GM12873 (cell line): ENCODE measurements at regions not wholly inside any gene's neighbourhood (a gene's known extent, or its start where the extent isn't known, plus 50 kb on each side); places are given as distances from the start of the nearest gene placed in this dataset.

ENCODE experiments used
- TF ChIP-seq, protein P1 (sequence below): IDR thresholded peaks from 2 replicates; pipeline ENCODE4 v1.5.1; 2012; ENCODE audit warnings: low read depth, mild to moderate bottlenecking, moderate library complexity, low read length, control low read depth; ENCODE audit not compliant: insufficient read depth; ENCODE audit errors: missing control alignments

DNA sequence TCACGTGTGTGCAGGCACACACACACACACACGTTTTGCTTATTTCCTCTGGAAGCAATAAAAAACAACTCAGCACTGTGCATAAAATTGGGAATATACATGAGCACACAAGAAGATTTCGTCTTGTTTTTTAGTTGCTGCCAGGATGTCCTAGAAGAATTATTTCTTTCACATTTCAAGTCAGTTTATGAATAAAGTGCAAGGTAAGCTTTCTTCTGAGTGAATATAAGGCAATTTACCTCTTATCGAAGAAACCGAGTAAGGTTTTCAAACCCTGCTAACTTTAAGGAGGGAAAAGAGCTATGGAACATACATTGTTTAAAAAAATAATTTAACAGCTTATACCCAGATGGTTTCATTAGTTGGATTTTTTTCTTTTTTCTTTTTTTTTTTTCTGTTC, 855.4 kb upstream of the NR2F2 start:
- TF ChIP-seq, protein P1, sequence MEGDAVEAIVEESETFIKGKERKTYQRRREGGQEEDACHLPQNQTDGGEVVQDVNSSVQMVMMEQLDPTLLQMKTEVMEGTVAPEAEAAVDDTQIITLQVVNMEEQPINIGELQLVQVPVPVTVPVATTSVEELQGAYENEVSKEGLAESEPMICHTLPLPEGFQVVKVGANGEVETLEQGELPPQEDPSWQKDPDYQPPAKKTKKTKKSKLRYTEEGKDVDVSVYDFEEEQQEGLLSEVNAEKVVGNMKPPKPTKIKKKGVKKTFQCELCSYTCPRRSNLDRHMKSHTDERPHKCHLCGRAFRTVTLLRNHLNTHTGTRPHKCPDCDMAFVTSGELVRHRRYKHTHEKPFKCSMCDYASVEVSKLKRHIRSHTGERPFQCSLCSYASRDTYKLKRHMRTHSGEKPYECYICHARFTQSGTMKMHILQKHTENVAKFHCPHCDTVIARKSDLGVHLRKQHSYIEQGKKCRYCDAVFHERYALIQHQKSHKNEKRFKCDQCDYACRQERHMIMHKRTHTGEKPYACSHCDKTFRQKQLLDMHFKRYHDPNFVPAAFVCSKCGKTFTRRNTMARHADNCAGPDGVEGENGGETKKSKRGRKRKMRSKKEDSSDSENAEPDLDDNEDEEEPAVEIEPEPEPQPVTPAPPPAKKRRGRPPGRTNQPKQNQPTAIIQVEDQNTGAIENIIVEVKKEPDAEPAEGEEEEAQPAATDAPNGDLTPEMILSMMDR = no peak

DNA sequence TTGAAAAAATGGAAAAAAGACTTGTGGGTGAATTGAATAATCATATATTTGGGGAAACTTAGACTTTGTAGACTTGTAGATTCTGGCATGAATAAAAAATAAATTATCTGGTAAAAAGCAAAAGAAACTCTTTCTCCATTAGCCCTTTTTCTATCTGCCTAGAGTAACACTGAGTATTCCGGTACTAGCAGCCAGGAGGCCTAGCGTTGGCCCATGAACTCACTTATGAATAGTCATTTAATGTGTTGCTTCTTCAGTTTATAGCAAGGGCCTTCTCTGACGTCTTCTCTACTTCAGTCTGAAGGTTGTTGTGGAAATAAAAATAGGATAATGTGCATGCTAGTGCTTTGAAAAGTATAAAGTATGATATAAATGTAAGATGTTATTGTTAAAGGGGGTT, 851.2 kb upstream of the NR2F2 start:
- TF ChIP-seq, protein P1 = no peak

DNA sequence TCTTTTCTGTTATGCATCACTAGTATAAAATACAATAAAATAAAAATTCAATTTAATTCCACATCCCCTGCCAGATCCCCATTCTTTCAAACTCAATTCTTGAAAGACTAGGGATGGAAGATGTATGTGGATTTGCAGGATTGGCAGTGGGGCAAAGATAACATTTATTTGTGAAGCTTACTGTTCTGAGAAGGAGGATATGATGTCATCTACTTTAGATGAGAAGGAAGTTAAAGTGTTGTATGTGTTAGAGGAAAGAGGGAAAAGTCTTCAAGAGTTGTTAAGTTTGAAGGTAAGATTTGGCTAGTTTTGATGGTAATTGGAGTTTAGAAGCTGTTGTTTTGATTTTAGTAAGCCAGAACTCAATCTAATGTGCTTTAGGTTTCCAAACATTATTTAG, 845.1 kb upstream of the NR2F2 start:
- TF ChIP-seq, protein P1 = no peak

DNA sequence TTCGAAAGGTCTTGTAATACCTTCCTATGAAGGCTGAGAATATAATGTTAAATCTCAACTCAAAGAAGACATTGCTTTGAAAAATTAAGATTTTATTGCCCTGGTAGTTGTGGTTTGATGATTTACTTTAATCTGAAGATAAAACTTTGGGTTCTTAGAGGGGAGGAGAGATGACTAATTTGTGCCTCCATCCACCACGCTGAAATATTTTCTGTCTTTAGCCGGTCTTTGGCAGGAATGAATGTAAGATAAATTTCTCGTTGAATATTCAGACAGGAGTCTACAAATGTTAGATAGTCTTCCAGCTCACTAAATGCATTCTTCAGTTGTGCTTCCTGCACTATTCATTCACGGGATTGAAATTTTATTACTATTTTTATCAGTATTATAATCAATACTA, 844.3 kb upstream of the NR2F2 start:
- TF ChIP-seq, protein P1 = no peak

DNA sequence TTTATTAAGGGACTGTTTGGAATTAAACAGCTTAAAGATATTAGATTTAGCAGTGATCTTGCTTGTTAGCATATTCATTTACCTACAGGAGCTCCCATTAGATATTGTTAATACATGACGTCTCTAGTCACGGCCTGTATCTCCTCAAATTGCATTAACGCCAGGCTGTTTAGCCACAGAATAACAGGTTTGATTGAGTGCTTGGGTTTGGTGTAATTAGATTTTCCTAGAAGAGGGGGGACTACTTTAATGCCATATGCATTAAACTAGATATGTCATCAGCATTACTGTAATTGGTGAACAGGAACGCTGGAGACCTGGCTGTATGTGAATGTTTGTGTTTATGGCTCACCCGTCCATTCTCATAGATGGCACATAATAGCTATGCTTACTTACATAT, 841.4 kb upstream of the NR2F2 start:
- TF ChIP-seq, protein P1 = no peak

DNA sequence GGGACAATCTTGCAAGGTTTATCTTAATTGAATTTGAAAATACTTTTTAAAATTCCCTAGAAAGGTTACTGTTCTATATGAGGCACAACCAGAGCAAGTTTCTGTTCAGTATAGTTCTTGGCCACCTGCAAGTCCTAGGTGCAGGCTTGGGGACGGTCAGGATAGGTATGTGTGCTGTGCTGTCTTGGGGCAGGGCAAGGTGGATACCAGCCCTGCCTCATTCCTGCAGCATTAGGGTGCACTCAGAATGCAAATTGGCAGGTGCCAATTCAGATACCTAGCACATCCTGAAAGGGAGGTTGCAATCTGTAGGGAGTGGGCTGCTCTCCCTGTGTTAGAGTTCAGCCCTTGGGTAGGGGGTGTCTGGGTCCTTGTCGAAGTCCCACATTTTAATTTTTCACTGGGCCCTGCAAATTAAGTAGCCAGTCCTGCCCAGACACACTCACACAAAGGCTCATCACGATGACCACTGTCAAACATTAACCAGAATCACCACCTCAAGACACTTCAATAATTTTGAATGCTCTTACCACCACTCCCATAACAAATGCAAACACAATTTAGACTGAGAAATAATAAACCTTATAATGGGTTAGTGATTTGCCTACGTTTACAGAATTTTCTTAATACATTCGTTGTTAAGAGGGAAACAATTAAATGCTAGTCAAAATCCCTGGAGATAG, 838.0 kb upstream of the NR2F2 start:
- TF ChIP-seq, protein P1 = no peak

DNA sequence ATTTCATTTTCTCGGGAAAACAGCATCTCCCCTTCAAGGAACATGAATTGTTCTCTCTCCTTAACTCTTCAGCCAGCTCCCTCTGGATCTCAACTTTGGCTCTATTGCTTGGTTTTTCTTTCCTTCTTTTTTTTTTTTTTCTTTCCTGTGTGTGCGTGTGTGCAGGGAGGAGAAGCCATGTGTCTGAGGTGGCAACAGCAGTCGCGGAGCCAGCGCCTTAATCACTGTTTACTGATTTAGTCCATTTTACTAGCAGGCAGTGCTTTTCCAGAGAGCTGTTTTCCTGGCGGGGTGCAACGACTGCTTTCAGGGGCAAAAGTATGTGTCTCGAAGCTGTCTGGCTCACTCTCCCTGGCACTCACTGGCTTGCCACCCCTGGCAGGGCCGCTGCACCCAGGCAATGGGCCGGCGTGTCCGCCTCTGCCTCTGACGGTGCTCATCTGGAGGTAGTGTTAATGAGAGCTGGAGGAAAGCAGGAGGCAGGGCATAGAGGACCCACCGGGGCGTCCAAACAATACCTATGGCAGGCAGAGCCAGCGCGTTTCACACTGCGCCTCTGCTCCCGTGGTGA, 835.4 kb upstream of the NR2F2 start:
- TF ChIP-seq, protein P1 = no peak
